Tibial artery (tissue), 4 donors: ENCODE measurements at regions not wholly inside any gene's neighbourhood (a gene's known extent, or its start where the extent isn't known, plus 50 kb on each side); places are given as distances from the start of the nearest gene placed in this dataset.
"Not testable (repeated sequence)": the region's sequence is repeated elsewhere in the genome, so short reads cannot be mapped to it uniquely, and the experiment has no call there.

Experiments
- DNase-seq, 2 donors: peaks; one replicate each; pipeline ENCODE4 v3.0.0-alpha.2; 2019
- H3K27ac ChIP-seq, 2 donors: fragments of 200-600 bp; sonication (generic) in 1 of 2; 1 replicate in 1 of 2; 2 replicates in 1 of 2; pipeline ENCODE4 v1.5.1; 2018 to 2019; ENCODE audit warnings: mild to moderate bottlenecking in 1 of 2
- H3K27me3 ChIP-seq, 2 donors: fragments of 200-600 bp; sonication (generic) in 1 of 2; one replicate each; pipeline versions ENCODE4 v1.5.1 to v1.6.0; 2016 to 2019
- H3K36me3 ChIP-seq, 3 donors: fragments of 200-600 bp; sonication (generic) in 2 of 3; one replicate each; pipeline ENCODE4 v1.5.1; 2016 to 2019; ENCODE audit warnings: mild to moderate bottlenecking in 2 of 3
- H3K4me1 ChIP-seq, 4 donors: fragments of 200-600 bp; sonication (generic) in 2 of 4; 1 replicate in 3 of 4; 2 replicates in 1 of 4; pipeline ENCODE4 v1.5.1; 2016 to 2019
- H3K4me3 ChIP-seq, 2 donors: fragments of 200-600 bp; sonication (generic) in 1 of 2; 1 replicate in 1 of 2; 2 replicates in 1 of 2; pipeline ENCODE4 v1.5.1; 2018 to 2019; ENCODE audit warnings: mild to moderate bottlenecking in 2 of 2
- H3K9me3 ChIP-seq, 3 donors: fragments of 200-600 bp; sonication (generic) in 1 of 3; one replicate each; pipeline ENCODE4 v1.5.1; 2016 to 2019
- CTCF ChIP-seq, 2 experiments: fragments of 200-600 bp in 1 of 2; fragments of 450-650 bp in 1 of 2; IDR thresholded peaks; one replicate each; pipeline ENCODE4 v1.5.1; 2017 to 2019; ENCODE audit warnings: antibody characterized with exemption in 2 of 2, mild to moderate bottlenecking in 1 of 2, moderate library complexity in 1 of 2
- intact Hi-C: fragments of 100-400 bp; cut with DNase I; formaldehyde crosslinking; loops from one replicate; pipeline ENCODE4 v1.15.0; 2023; ENCODE audit warnings: low total_unique reads

GRCh38 chr6:103505155-103505518 is 1354.6 kb downstream of the HACE1 start:
- Histone ChIP-seq H3K4me1 (no peaks in the 10 kb centered on the region), H3K9me3 (no peaks in the 10 kb centered on the region), H3K27ac (no peak overlapping the region), H3K4me3 (no peak overlapping the region), H3K27me3 (no peaks in the 10 kb centered on the region), H3K36me3 (no peaks in the 10 kb centered on the region)
- intact Hi-C loops = no loop called here
- no peak for DNase-seq
- no peak for TF ChIP-seq CTCF (IDR thresholded peaks at IDR 0.05)

- no peak for DNase-seq
- H3K27ac ChIP-seq = no peak overlapping the region
- H3K36me3 ChIP-seq = no peaks in the 10 kb centered on the region
- intact Hi-C loops = no loop called here
- H3K4me1 ChIP-seq = no peaks in the 10 kb centered on the region
- H3K9me3 ChIP-seq = no peaks in the 10 kb centered on the region
- no peak for TF ChIP-seq CTCF (IDR thresholded peaks at IDR 0.05)
- no peak overlapping the region for H3K4me3 ChIP-seq
- H3K27me3 ChIP-seq = no peaks in the 10 kb centered on the region
These were observed 1355.1 kb downstream of the HACE1 start for GRCh38 chr6:103504501-103505154.

GRCh38 chr6:103496588-103496987 is 1363.1 kb downstream of the HACE1 start:
- H3K27ac ChIP-seq, H3K9me3 ChIP-seq, DNase-seq, H3K4me1 ChIP-seq, H3K27me3 ChIP-seq, H3K36me3 ChIP-seq, intact Hi-C loops, H3K4me3 ChIP-seq: not testable (repeated sequence)

GRCh38 chr6:103456652-103457051 is 1403.1 kb downstream of the HACE1 start:
- Histone ChIP-seq H3K4me1 (no peaks in the 10 kb centered on the region), H3K4me3 (no peak overlapping the region), H3K27ac (no peak overlapping the region), H3K36me3 (no peaks in the 10 kb centered on the region), H3K27me3 (no peaks in the 10 kb centered on the region), H3K9me3 (no peaks in the 10 kb centered on the region)
- no peak for TF ChIP-seq CTCF (IDR thresholded peaks at IDR 0.05)
- DNase-seq = no peak
- intact Hi-C loops = no loop called here

GRCh38 chr6:103455275-103455674 is 1404.4 kb downstream of the HACE1 start:
- intact Hi-C loops = no loop called here
- TF ChIP-seq CTCF (IDR thresholded peaks at IDR 0.05) = no peak
- H3K4me1 ChIP-seq = no peaks in the 10 kb centered on the region
- no peaks in the 10 kb centered on the region for H3K27me3 ChIP-seq
- H3K36me3 ChIP-seq = no peaks in the 10 kb centered on the region
- DNase-seq = no peak
- no peak overlapping the region for H3K4me3 ChIP-seq
- H3K27ac ChIP-seq = no peak overlapping the region
- no peaks in the 10 kb centered on the region for H3K9me3 ChIP-seq

GRCh38 chr6:103409475-103409874 is 1450.2 kb downstream of the HACE1 start:
- intact Hi-C loops = no loop called here
- no peak for DNase-seq
- no peaks in the 10 kb centered on the region for H3K27me3 ChIP-seq

More at GRCh38 chr6:103409475-103409874, 1450.2 kb downstream of the HACE1 start:
- no peak for TF ChIP-seq CTCF (IDR thresholded peaks at IDR 0.05)
- Histone ChIP-seq H3K4me3 (no peak overlapping the region), H3K4me1 (no peaks in the 10 kb centered on the region), H3K36me3 (no peaks in the 10 kb centered on the region), H3K27ac (no peak overlapping the region), H3K9me3 (no peaks in the 10 kb centered on the region)
